Cardiac fibroblast (primary cell): ENCODE measurements at regions not wholly inside any gene's neighbourhood (a gene's known extent, or its start where the extent isn't known, plus 50 kb on each side); places are given as distances from the start of the nearest gene placed in this dataset.

Experiments used
- DNase-seq, 2 donors: peaks; one replicate each; pipeline versions ENCODE4 v3.0.0 to v3.0.0-alpha.2; 2010; ENCODE audit warnings: low read depth in 2 of 2
- H3K4me3 ChIP-seq, 2 donors: replicated peaks in 1 of 2; 1 replicate in 1 of 2; 2 replicates in 1 of 2; pipeline ENCODE4 v1.5.1; 2011; ENCODE audit warnings: low read depth in 2 of 2, low read length in 2 of 2, mild to moderate bottlenecking in 2 of 2, moderate library complexity in 1 of 2
- CTCF ChIP-seq: IDR thresholded peaks from one replicate; pipeline ENCODE4 v1.5.1; 2011; ENCODE audit warnings: low read depth, mild to moderate bottlenecking, low read length, inconsistent platforms

GRCh38 chr1:83775977-83776603 is 222.8 kb downstream of the TTLL7 start:
- DNase-seq: no peak
- H3K4me3 ChIP-seq: no peak overlapping the region
- TF ChIP-seq CTCF: no peak

GRCh38 chr1:83773059-83773458 is 225.9 kb downstream of the TTLL7 start:
- no peak for DNase-seq
- TF ChIP-seq CTCF: no peak
- no peak overlapping the region for H3K4me3 ChIP-seq

DNA sequence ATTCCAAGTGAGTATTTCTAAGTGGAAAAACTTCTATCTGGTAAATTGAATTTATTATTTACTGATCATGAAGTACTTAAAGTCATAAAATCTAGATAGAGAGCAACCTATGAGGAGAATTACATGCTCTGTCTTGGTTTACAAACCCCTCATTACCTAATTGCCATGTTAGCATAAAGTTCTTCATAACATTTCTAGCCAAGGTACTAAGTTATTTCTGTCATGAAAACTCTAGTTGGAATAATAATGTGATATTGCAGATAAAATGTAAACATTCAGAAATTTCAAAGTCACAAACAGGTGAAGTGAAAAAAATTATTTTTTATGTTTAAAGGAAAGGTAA is 228.6 kb downstream of the TTLL7 start:
- DNase-seq: no peak
- no peak overlapping the region for H3K4me3 ChIP-seq
- TF ChIP-seq CTCF: no peak

GRCh38 chr1:83769594-83770318 is 229.2 kb downstream of the TTLL7 start:
- H3K4me3 ChIP-seq: no peak overlapping the region
- TF ChIP-seq CTCF: no peak
- no peak for DNase-seq

GRCh38 chr1:83769072-83769471 is 229.9 kb downstream of the TTLL7 start:
- TF ChIP-seq CTCF: no peak
- no peak overlapping the region for H3K4me3 ChIP-seq
- DNase-seq: no peak

GRCh38 chr1:83766241-83766691 is 232.7 kb downstream of the TTLL7 start:
- no peak for TF ChIP-seq CTCF

More at GRCh38 chr1:83766241-83766691, 232.7 kb downstream of the TTLL7 start:
- DNase-seq: no peak
- no peak overlapping the region for H3K4me3 ChIP-seq
